Keratinocyte (primary cell): ENCODE measurements at regions not wholly inside any gene's neighbourhood (a gene's known extent, or its start where the extent isn't known, plus 50 kb on each side); places are given as distances from the start of the nearest gene placed in this dataset.

Experiments used
- DNase-seq: peaks from one replicate; pipeline ENCODE4 v3.0.0-alpha.2; 2011; ENCODE audit warnings: low read depth, missing footprints, low spot score
- FAIRE-seq: peaks from 2 replicates; lab custom pipeline; 2011; peaks lifted over from hg19 to GRCh38; lab: Jason Lieb, UNC
- H2AFZ ChIP-seq: 2 replicates; pipeline ENCODE4 v1.6.0; 2012; ENCODE audit warnings: low read length, control low read depth, inconsistent platforms; ENCODE audit not compliant: control insufficient read depth
- H3K27ac ChIP-seq: 2 replicates; pipeline ENCODE4 v1.5.1; 2011; ENCODE audit warnings: low read length; ENCODE audit not compliant: control insufficient read depth, insufficient read depth
- H3K27me3 ChIP-seq: 3 replicates; pipeline ENCODE4 v1.6.0; 2011; ENCODE audit warnings: low read length; ENCODE audit not compliant: control insufficient read depth, insufficient read depth; ENCODE audit errors: extremely low read depth
- H3K36me3 ChIP-seq, 2 experiments: 2 replicates in 1 of 2; 3 replicates in 1 of 2; pipeline ENCODE4 v1.5.1; 2011; ENCODE audit warnings: low read length in 2 of 2, mild to moderate bottlenecking in 1 of 2; ENCODE audit not compliant: control insufficient read depth in 2 of 2, insufficient read depth in 2 of 2; ENCODE audit errors: extremely low read depth in 1 of 2
- H3K4me1 ChIP-seq: 3 replicates; pipeline ENCODE4 v1.5.1; 2011; ENCODE audit warnings: low read length; ENCODE audit not compliant: control insufficient read depth, insufficient read depth; ENCODE audit errors: extremely low read depth
- H3K4me2 ChIP-seq: 3 replicates; pipeline ENCODE4 v1.6.0; 2011; ENCODE audit warnings: low read depth, low read length; ENCODE audit not compliant: control insufficient read depth, insufficient read depth; ENCODE audit errors: extremely low read depth
- H3K4me3 ChIP-seq, 3 experiments: fragments of 200-600 bp in 1 of 3; sonication (generic) in 1 of 3; 2 replicates in 2 of 3; 3 replicates in 1 of 3; pipeline ENCODE4 v1.5.1; 2011 to 2016; ENCODE audit warnings: low read length in 3 of 3, mild to moderate bottlenecking in 3 of 3, control low read depth in 2 of 3, inconsistent platforms in 1 of 3, low read depth in 1 of 3, mixed read lengths in 1 of 3, mixed run types in 1 of 3, moderate library complexity in 1 of 3; ENCODE audit not compliant: control insufficient read depth in 2 of 3, insufficient read depth in 2 of 3; ENCODE audit errors: extremely low read depth in 1 of 3
- H3K79me2 ChIP-seq: 2 replicates; pipeline ENCODE4 v1.6.0; 2012; ENCODE audit warnings: low read length; ENCODE audit not compliant: control insufficient read depth, insufficient read depth
- H3K9ac ChIP-seq: 3 replicates; pipeline ENCODE4 v1.6.0; 2011; ENCODE audit warnings: low read length; ENCODE audit not compliant: control insufficient read depth, insufficient read depth; ENCODE audit errors: extremely low read depth
- H3K9me1 ChIP-seq: 3 replicates; pipeline ENCODE4 v1.6.0; 2011; ENCODE audit warnings: low read length; ENCODE audit not compliant: control insufficient read depth, insufficient read depth; ENCODE audit errors: extremely low read depth
- H3K9me3 ChIP-seq: 2 replicates; pipeline ENCODE4 v1.5.1; 2012; ENCODE audit warnings: low read depth, low read length; ENCODE audit not compliant: control insufficient read depth
- H4K20me1 ChIP-seq: 3 replicates; pipeline ENCODE4 v1.6.0; 2011; ENCODE audit warnings: low read length; ENCODE audit not compliant: control insufficient read depth, insufficient read depth; ENCODE audit errors: extremely low read depth
- CTCF ChIP-seq, 3 experiments: IDR thresholded peaks in 1 of 3; conservative IDR thresholded peaks in 1 of 3; optimal IDR thresholded peaks in 1 of 3; 2 replicates in 2 of 3; 3 replicates in 1 of 3; pipeline versions ENCODE3 to v1.5.1; 2011; ENCODE audit warnings: low read length in 3 of 3, mild to moderate bottlenecking in 3 of 3, moderate library complexity in 2 of 3, control low read depth in 1 of 3, inconsistent platforms in 1 of 3; ENCODE audit not compliant: insufficient read depth in 2 of 3; ENCODE audit errors: extremely low read depth in 1 of 3
- EZH2 ChIP-seq: IDR thresholded peaks from one replicate; pipeline ENCODE4 v1.6.1; 2012; ENCODE audit warnings: inconsistent platforms, mild to moderate bottlenecking, low read length, moderate library complexity
- dilution Hi-C: fragments of 300-500 bp; cut with MboI; formaldehyde crosslinking; loops from one replicate; pipeline ENCODE4 v1.7.0; 2020; ENCODE audit warnings: low sequenced_read_pairs; ENCODE audit not compliant: extremely low pct_ligation_motif_present

- no peak overlapping the region for H2AFZ ChIP-seq
- no peak overlapping the region for H3K4me3 ChIP-seq
- H3K4me1 ChIP-seq, result peaks cover 11% of the 10 kb centered on the region
- DNase-seq (no peak), FAIRE-seq (no peak)
- H3K9me3 ChIP-seq, result no peaks in the 10 kb centered on the region
- H3K27ac ChIP-seq, result no peak overlapping the region
- no peaks in the 10 kb centered on the region for H4K20me1 ChIP-seq
- no peaks in the 10 kb centered on the region for H3K9me1 ChIP-seq
- no peak overlapping the region for H3K9ac ChIP-seq
- no peaks in the 10 kb centered on the region for H3K27me3 ChIP-seq
- dilution Hi-C loops, result no loop called here
- no peaks in the 10 kb centered on the region for H3K36me3 ChIP-seq
- H3K4me2 ChIP-seq, result no peak overlapping the region
- no peaks in the 10 kb centered on the region for H3K79me2 ChIP-seq
- TF ChIP-seq EZH2 (no peak), CTCF (optimal IDR thresholded peaks at IDR 0.05 in 1 of 3, IDR thresholded peaks at IDR 0.05 in 1 of 3, conservative IDR thresholded peaks at IDR 0.05 in 1 of 3; ENCODE audit: extremely low read depth in 1 of 3, insufficient read depth in 2 of 3, low read length in 3 of 3) (no peak)
These were observed 177.9 kb upstream of the TENM3 start for GRCh38 chr4:182065255-182065654.

GRCh38 chr4:182066037-182066436 lies 177.2 kb upstream of the TENM3 start:
- H3K27ac ChIP-seq, result no peak overlapping the region
- TF ChIP-seq EZH2, result no peak
- no peak for TF ChIP-seq CTCF (optimal IDR thresholded peaks at IDR 0.05 in 1 of 3, IDR thresholded peaks at IDR 0.05 in 1 of 3, conservative IDR thresholded peaks at IDR 0.05 in 1 of 3; ENCODE audit: extremely low read depth in 1 of 3, insufficient read depth in 2 of 3, low read length in 3 of 3)
- H3K79me2 ChIP-seq, result no peaks in the 10 kb centered on the region
- H3K4me1 ChIP-seq, result peaks cover 11% of the 10 kb centered on the region
- dilution Hi-C loops, result no loop called here
- no peak overlapping the region for H3K4me3 ChIP-seq
- H3K27me3 ChIP-seq, result no peaks in the 10 kb centered on the region
- H3K4me2 ChIP-seq, result no peak overlapping the region
- no peak overlapping the region for H2AFZ ChIP-seq
- no peaks in the 10 kb centered on the region for H3K9me3 ChIP-seq
- no peaks in the 10 kb centered on the region for H4K20me1 ChIP-seq
- H3K9me1 ChIP-seq, result no peaks in the 10 kb centered on the region
- FAIRE-seq, result no peak
- H3K36me3 ChIP-seq, result no peaks in the 10 kb centered on the region
- no peak overlapping the region for H3K9ac ChIP-seq
- DNase-seq, result no peak
